ENCODE measurements at regions not wholly inside any gene's neighbourhood (a gene's known extent, or its start where the extent isn't known, plus 50 kb on each side); places are given as distances from the start of the nearest gene placed in this dataset.

- TF ChIP-seq PRPF4 (IDR thresholded peaks at IDR 0.05; ENCODE audit: insufficient read depth, low read depth, low read length, poor library complexity, severe bottlenecking), result no peak
- no peak for TF ChIP-seq TBP (optimal IDR thresholded peaks at IDR 0.05; ENCODE audit: low read depth, low read length)
- TF ChIP-seq ELF1 (tag; IDR thresholded peaks at IDR 0.05), result no peak
- TF ChIP-seq CBFA2T3 (IDR thresholded peaks at IDR 0.05), result no peak
- TF ChIP-seq SRSF3 (IDR thresholded peaks at IDR 0.05; ENCODE audit: insufficient read depth, low read length), result no peak
- no peak for TF ChIP-seq CHD2 (IDR thresholded peaks at IDR 0.05; ENCODE audit: low read depth, low read length)
- TF ChIP-seq TCF7L2 (IDR thresholded peaks at IDR 0.05; ENCODE audit: low read depth, low read length), result no peak
- TF ChIP-seq CTCF (IDR thresholded peaks at IDR 0.05 in 2 of 3, conservative IDR thresholded peaks at IDR 0.05 in 1 of 3; ENCODE audit: insufficient read depth in 2 of 3, low read depth in 1 of 3, low read length in 3 of 3), result no peak
- TF ChIP-seq ZBTB17 (CRISPR knock-in tag; IDR thresholded peaks at IDR 0.05), result no peak
- TF ChIP-seq SMARCB1 (IDR thresholded peaks at IDR 0.05; ENCODE audit: insufficient read length, low read depth), result no peak
- no peak for TF ChIP-seq TEAD4 (IDR thresholded peaks at IDR 0.05; ENCODE audit: low read length)
- no peak for TF ChIP-seq TEAD4 (CRISPR knock-in tag; IDR thresholded peaks at IDR 0.05; ENCODE audit: borderline replicate concordance)
- TF ChIP-seq BHLHE40 (IDR thresholded peaks at IDR 0.05; ENCODE audit: low read length), result no peak
- no peak for TF ChIP-seq SNAPC5 (CRISPR knock-in tag; IDR thresholded peaks at IDR 0.05)
- no peak for TF ChIP-seq ZSCAN29 (IDR thresholded peaks at IDR 0.05)
Observed at GRCh38 chr17:69796078-69796477, 278.9 kb upstream of the KCNJ16 start.

All from K562 (cell line).